Skeletal muscle tissue (tissue), 3 donors: ENCODE measurements at regions not wholly inside any gene's neighbourhood (a gene's known extent, or its start where the extent isn't known, plus 50 kb on each side); places are given as distances from the start of the nearest gene placed in this dataset.
"Not testable (repeated sequence)": the region's sequence is repeated elsewhere in the genome, so short reads cannot be mapped to it uniquely, and the experiment has no call there.

Experiments used
- H3K27ac ChIP-seq: one replicate; pipeline ENCODE4 v1.7.0; 2013; ENCODE audit warnings: mild to moderate bottlenecking, low read depth, low read length, inconsistent platforms
- H3K27me3 ChIP-seq, 3 donors: one replicate each; pipeline ENCODE4 v1.7.0; 2013; ENCODE audit warnings: low read length in 3 of 3; ENCODE audit not compliant: control insufficient read depth in 3 of 3, insufficient read depth in 3 of 3
- H3K36me3 ChIP-seq, 3 donors: one replicate each; pipeline ENCODE4 v1.7.0; 2013; ENCODE audit warnings: low read length in 3 of 3; ENCODE audit not compliant: control insufficient read depth in 3 of 3, insufficient read depth in 3 of 3
- H3K4me1 ChIP-seq, 3 donors: one replicate each; pipeline ENCODE4 v1.7.0; 2013; ENCODE audit warnings: low read length in 3 of 3, mild to moderate bottlenecking in 3 of 3; ENCODE audit not compliant: control insufficient read depth in 3 of 3, insufficient read depth in 3 of 3
- H3K4me3 ChIP-seq, 3 donors: one replicate each; pipeline ENCODE4 v1.7.0; 2013; ENCODE audit warnings: low read length in 3 of 3
- H3K9ac ChIP-seq, 3 donors: one replicate each; pipeline ENCODE4 v1.7.0; 2013; ENCODE audit warnings: low read length in 3 of 3, mild to moderate bottlenecking in 3 of 3, moderate library complexity in 2 of 3, low read depth in 1 of 3
- H3K9me3 ChIP-seq, 3 donors: one replicate each; pipeline ENCODE4 v1.7.0; 2013; ENCODE audit warnings: low read length in 3 of 3; ENCODE audit not compliant: control insufficient read depth in 3 of 3
- donor health status: Osteomylitis.

- Histone ChIP-seq H3K9me3 (no peaks in the 10 kb centered on the region), H3K27me3 (no peaks in the 10 kb centered on the region), H3K36me3 (no peaks in the 10 kb centered on the region), H3K4me1 (no peaks in the 10 kb centered on the region), H3K4me3 (no peak overlapping the region), H3K27ac (no peak overlapping the region), H3K9ac (no peak overlapping the region)
Measured at GRCh38 chr10:61211468-61211867, 241.7 kb downstream of the TMEM26 start.

GRCh38 chr10:61197057-61197456, 253.1 kb upstream of the RHOBTB1 start:
- Histone ChIP-seq H3K4me1 (peaks cover 3 to 13% (median 5%) of the 10 kb centered on the region in 3 donors), H3K9me3 (no peaks in the 10 kb centered on the region), H3K27me3 (no peaks in the 10 kb centered on the region), H3K27ac (peak overlapping the region; percentile 73), H3K36me3 (no peaks in the 10 kb centered on the region), H3K4me3 (no peak overlapping the region), H3K9ac (no peak overlapping the region)

- Histone ChIP-seq H3K9ac (no peak overlapping the region), H3K4me3 (no peak overlapping the region), H3K27ac (no peak overlapping the region), H3K27me3 (no peaks in the 10 kb centered on the region), H3K4me1 (peaks cover 3 to 13% (median 5%) of the 10 kb centered on the region in 3 donors), H3K36me3 (no peaks in the 10 kb centered on the region), H3K9me3 (no peaks in the 10 kb centered on the region)
Measured at GRCh38 chr10:61195211-61195610, 251.2 kb upstream of the RHOBTB1 start.

GRCh38 chr10:61192589-61192988, 248.6 kb upstream of the RHOBTB1 start:
- H3K4me3 ChIP-seq, H3K36me3 ChIP-seq, H3K9ac ChIP-seq, H3K27ac ChIP-seq, H3K27me3 ChIP-seq, H3K9me3 ChIP-seq: not testable (repeated sequence)
- peaks cover 3 to 13% (median 5%) of the 10 kb centered on the region in 3 donors for H3K4me1 ChIP-seq

- Histone ChIP-seq H3K27me3 (no peaks in the 10 kb centered on the region), H3K9me3 (no peaks in the 10 kb centered on the region), H3K4me3 (no peak overlapping the region), H3K27ac (no peak overlapping the region), H3K9ac (no peak overlapping the region), H3K36me3 (no peaks in the 10 kb centered on the region), H3K4me1 (peaks cover 0 to 8% (median 5%) of the 10 kb centered on the region in 3 donors)
Measured at GRCh38 chr10:61192042-61192441, 248.1 kb upstream of the RHOBTB1 start.

GRCh38 chr10:61189912-61190311, 245.9 kb upstream of the RHOBTB1 start:
- Histone ChIP-seq H3K27ac (no peak overlapping the region), H3K4me3 (no peak overlapping the region), H3K9me3 (no peaks in the 10 kb centered on the region), H3K4me1 (no peaks in the 10 kb centered on the region), H3K36me3 (no peaks in the 10 kb centered on the region), H3K27me3 (no peaks in the 10 kb centered on the region), H3K9ac (no peak overlapping the region)

GRCh38 chr10:61188691-61189090, 244.7 kb upstream of the RHOBTB1 start:
- H3K9ac ChIP-seq: no peak overlapping the region
- H3K36me3 ChIP-seq: no peaks in the 10 kb centered on the region
- H3K4me1 ChIP-seq: no peaks in the 10 kb centered on the region
- no peak overlapping the region for H3K4me3 ChIP-seq
- no peaks in the 10 kb centered on the region for H3K9me3 ChIP-seq
- H3K27me3 ChIP-seq: no peaks in the 10 kb centered on the region
- no peak overlapping the region for H3K27ac ChIP-seq

- no peaks in the 10 kb centered on the region for H3K36me3 ChIP-seq
- no peaks in the 10 kb centered on the region for H3K9me3 ChIP-seq
- H3K27me3 ChIP-seq: no peaks in the 10 kb centered on the region
Measured at GRCh38 chr10:61188101-61188500, 244.1 kb upstream of the RHOBTB1 start.

GRCh38 chr10:61187601-61188000, 243.6 kb upstream of the RHOBTB1 start:
- Histone ChIP-seq H3K4me3 (no peak overlapping the region), H3K4me1 (no peaks in the 10 kb centered on the region), H3K9ac (no peak overlapping the region), H3K27me3 (no peaks in the 10 kb centered on the region), H3K9me3 (no peaks in the 10 kb centered on the region), H3K36me3 (no peaks in the 10 kb centered on the region), H3K27ac (no peak overlapping the region)

More at GRCh38 chr10:61188101-61188500, 244.1 kb upstream of the RHOBTB1 start:
- H3K9ac ChIP-seq: no peak overlapping the region
- H3K27ac ChIP-seq: no peak overlapping the region
- no peaks in the 10 kb centered on the region for H3K4me1 ChIP-seq
- no peak overlapping the region for H3K4me3 ChIP-seq

- H3K9me3 ChIP-seq: no peaks in the 10 kb centered on the region
- H3K4me3 ChIP-seq: no peak overlapping the region
- H3K27ac ChIP-seq: no peak overlapping the region
- no peaks in the 10 kb centered on the region for H3K36me3 ChIP-seq
- H3K4me1 ChIP-seq: no peaks in the 10 kb centered on the region
- no peaks in the 10 kb centered on the region for H3K27me3 ChIP-seq
- H3K9ac ChIP-seq: no peak overlapping the region
Measured at GRCh38 chr10:61186408-61186807, 242.4 kb upstream of the RHOBTB1 start.

GRCh38 chr10:61184429-61184828, 240.4 kb upstream of the RHOBTB1 start:
- H3K4me3 ChIP-seq: no peak overlapping the region
- H3K9ac ChIP-seq: no peak overlapping the region
- H3K36me3 ChIP-seq: no peaks in the 10 kb centered on the region
- H3K27me3 ChIP-seq: no peaks in the 10 kb centered on the region
- H3K4me1 ChIP-seq: no peaks in the 10 kb centered on the region
- no peak overlapping the region for H3K27ac ChIP-seq
- H3K9me3 ChIP-seq: no peaks in the 10 kb centered on the region
